PC-9 (cell line): ENCODE measurements at regions not wholly inside any gene's neighbourhood (a gene's known extent, or its start where the extent isn't known, plus 50 kb on each side); places are given as distances from the start of the nearest gene placed in this dataset.

Experiments
- BruUV-seq: library from RNA; stranded (reverse); fragments of 400-500 nt; replicated peaks from 2 replicates; lab custom pipeline; 2021; lab: Mats Ljungman, UMichigan
- CTCF ChIA-PET: fragments of 300-600 bp; sonication (Branson Sonifier 250); formaldehyde crosslinking; loops from one replicate; lab custom pipeline; 2022; ENCODE audit warnings: antibody characterized with exemption; lab: Charles Lee
- POLR2A ChIA-PET: fragments of 300-600 bp; sonication (Branson Sonifier 250); formaldehyde crosslinking; loops from one replicate; lab custom pipeline; 2022; ENCODE audit warnings: antibody characterized with exemption; ENCODE audit not compliant: unreplicated experiment; lab: Charles Lee
- DNase-seq, 2 experiments: peaks; one replicate each; pipeline versions ENCODE4 v3.0.0 to v3.0.0-alpha.2; 2015 to 2022; ENCODE audit warnings: mixed read lengths in 1 of 2
- H2AFZ ChIP-seq: fragments of 200-600 bp; sonication (generic); 2 replicates; pipeline ENCODE4 v1.8.1; 2017; ENCODE audit warnings: antibody characterized with exemption
- H3F3A ChIP-seq: fragments of 200-600 bp; sonication (generic); 2 replicates; pipeline ENCODE4 v1.8.1; 2017; ENCODE audit warnings: antibody characterized with exemption, mild to moderate bottlenecking, low read depth; ENCODE audit not compliant: insufficient read depth
- H3K27ac ChIP-seq: fragments of 200-600 bp; sonication (generic); 2 replicates; pipeline ENCODE4 v1.6.1; 2016; ENCODE audit warnings: mixed run types
- H3K27me3 ChIP-seq: fragments of 200-600 bp; sonication (generic); 2 replicates; pipeline ENCODE4 v1.6.1; 2016; ENCODE audit warnings: low read depth, mixed run types; ENCODE audit not compliant: insufficient read depth
- H3K36me3 ChIP-seq: fragments of 200-600 bp; sonication (generic); 2 replicates; pipeline ENCODE4 v1.6.1; 2016; ENCODE audit warnings: low read depth, mixed run types
- H3K4me1 ChIP-seq: fragments of 200-600 bp; sonication (generic); replicated peaks from 2 replicates; pipeline ENCODE4 v1.6.1; 2016; ENCODE audit warnings: mixed run types; ENCODE audit not compliant: insufficient read depth
- H3K4me2 ChIP-seq: fragments of 200-600 bp; sonication (generic); 2 replicates; pipeline ENCODE4 v1.6.1; 2017; ENCODE audit warnings: mixed run types
- H3K4me3 ChIP-seq: fragments of 200-600 bp; sonication (generic); 2 replicates; pipeline ENCODE4 v1.6.1; 2016; ENCODE audit warnings: mixed run types
- H3K79me2 ChIP-seq: fragments of 200-600 bp; sonication (generic); 2 replicates; pipeline ENCODE4 v1.6.1; 2017; ENCODE audit warnings: low read depth, mixed run types
- H3K9me2 ChIP-seq: fragments of 200-600 bp; sonication (generic); 2 replicates; pipeline ENCODE4 v1.8.1; 2017; ENCODE audit warnings: mild to moderate bottlenecking; ENCODE audit not compliant: insufficient read depth
- H3K9me3 ChIP-seq: fragments of 200-600 bp; sonication (generic); 2 replicates; pipeline ENCODE4 v1.8.1; 2016; ENCODE audit warnings: low read depth; ENCODE audit not compliant: insufficient read depth
- H4K20me1 ChIP-seq: fragments of 200-600 bp; sonication (generic); 2 replicates; pipeline ENCODE4 v1.8.1; 2017; ENCODE audit not compliant: insufficient read depth
- EZH2 ChIP-seq: fragments of 200-600 bp; sonication (generic); IDR thresholded peaks from 2 replicates; pipeline ENCODE4 v1.8.0; 2017; ENCODE audit warnings: antibody characterized with exemption, low read depth
- intact Hi-C: fragments of 100-400 bp; cut with micrococcal nuclease; formaldehyde crosslinking; loops from one replicate; pipeline ENCODE4 v1.10.0; 2022; ENCODE audit not compliant: unreplicated experiment
- TF ChIP-seq, protein P1 (sequence below): fragments of 200-600 bp; sonication (generic); conservative IDR thresholded peaks from 2 replicates; pipeline ENCODE4 v1.6.1; 2017; ENCODE audit warnings: mixed run types, antibody characterized with exemption, mild to moderate bottlenecking, moderate library complexity

DNA sequence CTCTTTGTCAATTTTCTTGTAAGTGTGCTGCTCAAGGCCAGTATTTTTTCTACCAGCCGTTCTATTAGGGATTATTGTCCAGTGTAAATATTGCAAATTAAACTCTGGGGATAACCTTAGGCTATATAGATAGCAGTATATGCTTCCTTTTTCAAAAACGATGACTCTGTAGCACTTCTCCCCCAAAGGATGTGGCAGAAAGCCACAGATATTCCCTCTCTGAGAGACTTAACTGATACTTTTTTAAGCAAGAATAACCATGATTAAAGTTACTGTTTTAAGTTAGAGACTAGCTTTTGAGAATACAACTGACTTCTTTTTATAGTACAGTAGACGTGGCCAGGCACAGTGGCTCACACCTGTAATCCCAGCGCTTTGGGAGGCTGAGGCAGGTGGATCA lies 130.0 kb downstream of the FHIP1A start:
- no peak for DNase-seq
- H4K20me1 ChIP-seq, result no peaks in the 10 kb centered on the region
- ChIA-PET CTCF (no interaction called here), POLR2A (interaction anchor here (0.7 kb wide), 1 partner anchor 123 kb away, joined by 31 read pairs; no protein-coding TSS in a partner anchor)
- no peak overlapping the region for H3K4me3 ChIP-seq
- intact Hi-C loops, result no loop called here
- H3K4me2 ChIP-seq, result no peak overlapping the region
- H3K4me1 ChIP-seq, result peaks cover 23% of the 10 kb centered on the region
- H2AFZ ChIP-seq, result no peak overlapping the region
- no peak for TF ChIP-seq EZH2
- TF ChIP-seq, protein P1, sequence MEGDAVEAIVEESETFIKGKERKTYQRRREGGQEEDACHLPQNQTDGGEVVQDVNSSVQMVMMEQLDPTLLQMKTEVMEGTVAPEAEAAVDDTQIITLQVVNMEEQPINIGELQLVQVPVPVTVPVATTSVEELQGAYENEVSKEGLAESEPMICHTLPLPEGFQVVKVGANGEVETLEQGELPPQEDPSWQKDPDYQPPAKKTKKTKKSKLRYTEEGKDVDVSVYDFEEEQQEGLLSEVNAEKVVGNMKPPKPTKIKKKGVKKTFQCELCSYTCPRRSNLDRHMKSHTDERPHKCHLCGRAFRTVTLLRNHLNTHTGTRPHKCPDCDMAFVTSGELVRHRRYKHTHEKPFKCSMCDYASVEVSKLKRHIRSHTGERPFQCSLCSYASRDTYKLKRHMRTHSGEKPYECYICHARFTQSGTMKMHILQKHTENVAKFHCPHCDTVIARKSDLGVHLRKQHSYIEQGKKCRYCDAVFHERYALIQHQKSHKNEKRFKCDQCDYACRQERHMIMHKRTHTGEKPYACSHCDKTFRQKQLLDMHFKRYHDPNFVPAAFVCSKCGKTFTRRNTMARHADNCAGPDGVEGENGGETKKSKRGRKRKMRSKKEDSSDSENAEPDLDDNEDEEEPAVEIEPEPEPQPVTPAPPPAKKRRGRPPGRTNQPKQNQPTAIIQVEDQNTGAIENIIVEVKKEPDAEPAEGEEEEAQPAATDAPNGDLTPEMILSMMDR, result no peak
- H3K9me3 ChIP-seq, result no peaks in the 10 kb centered on the region
- no peaks in the 10 kb centered on the region for H3K9me2 ChIP-seq
- H3K27me3 ChIP-seq, result no peaks in the 10 kb centered on the region
- no peaks in the 10 kb centered on the region for H3K79me2 ChIP-seq
- H3F3A ChIP-seq, result peaks cover 12% of the 10 kb centered on the region; the same call in 1 of the 2 replicates
- no peaks in the 10 kb centered on the region for H3K36me3 ChIP-seq
- H3K27ac ChIP-seq, result no peak overlapping the region
- no TSS peak for BruUV-seq

DNA sequence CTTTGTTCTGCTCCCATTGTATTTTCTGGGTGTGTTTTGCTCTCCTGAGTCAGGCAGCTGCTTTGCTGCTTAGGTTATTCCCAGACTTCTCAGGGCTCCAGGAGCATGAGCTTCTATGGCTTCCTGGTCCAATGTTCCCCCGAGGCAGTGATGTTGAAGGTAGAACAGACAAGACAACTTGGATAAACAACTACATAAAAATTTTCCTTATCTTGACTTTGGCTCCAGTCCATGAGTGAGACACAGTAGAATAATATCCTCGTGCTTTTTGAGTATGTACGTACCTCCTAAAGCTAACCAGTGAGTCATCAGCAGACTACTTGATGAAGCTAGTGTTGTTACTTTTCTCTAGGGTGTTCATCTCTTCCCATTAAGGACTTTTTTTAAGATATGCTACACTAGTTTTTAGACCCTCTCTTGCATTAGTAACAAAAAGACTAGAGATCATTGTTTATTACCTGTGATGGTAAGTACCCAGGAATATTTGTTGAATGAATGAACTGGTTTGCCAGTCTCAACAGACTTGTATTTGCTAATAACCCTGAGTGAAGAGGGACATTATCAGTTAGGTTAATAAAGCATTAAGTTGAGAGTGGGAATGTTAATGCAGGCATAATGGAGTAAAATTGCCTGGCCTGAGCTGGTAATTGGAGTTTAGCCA lies 131.9 kb downstream of the FHIP1A start:
- Histone ChIP-seq H3F3A (peaks cover 12% of the 10 kb centered on the region; the same call in 1 of the 2 replicates), H3K36me3 (no peaks in the 10 kb centered on the region), H2AFZ (no peak overlapping the region), H3K4me3 (no peak overlapping the region), H3K9me2 (no peaks in the 10 kb centered on the region), H4K20me1 (no peaks in the 10 kb centered on the region), H3K27ac (peak overlapping the region; percentile 50), H3K9me3 (no peaks in the 10 kb centered on the region), H3K4me1 (peaks cover 23% of the 10 kb centered on the region), H3K27me3 (no peaks in the 10 kb centered on the region), H3K79me2 (no peaks in the 10 kb centered on the region), H3K4me2 (peak overlapping the region; percentile 51)
- ChIA-PET POLR2A (interaction anchor here (0.7 to 1.1 kb wide), 2 partner anchors 55 to 996 kb away, joined by 3 to 8 read pairs; no protein-coding TSS in a partner anchor), CTCF (no interaction called here)
- intact Hi-C loops, result loop anchor here (1.0 kb wide), 2 partner anchors 56 to 133 kb away; no protein-coding TSS in a partner anchor
- DNase-seq, result peak; percentile 68 to 92
- no peak for TF ChIP-seq EZH2
- TF ChIP-seq, protein P1, result no peak
- BruUV-seq, result no TSS peak

DNA sequence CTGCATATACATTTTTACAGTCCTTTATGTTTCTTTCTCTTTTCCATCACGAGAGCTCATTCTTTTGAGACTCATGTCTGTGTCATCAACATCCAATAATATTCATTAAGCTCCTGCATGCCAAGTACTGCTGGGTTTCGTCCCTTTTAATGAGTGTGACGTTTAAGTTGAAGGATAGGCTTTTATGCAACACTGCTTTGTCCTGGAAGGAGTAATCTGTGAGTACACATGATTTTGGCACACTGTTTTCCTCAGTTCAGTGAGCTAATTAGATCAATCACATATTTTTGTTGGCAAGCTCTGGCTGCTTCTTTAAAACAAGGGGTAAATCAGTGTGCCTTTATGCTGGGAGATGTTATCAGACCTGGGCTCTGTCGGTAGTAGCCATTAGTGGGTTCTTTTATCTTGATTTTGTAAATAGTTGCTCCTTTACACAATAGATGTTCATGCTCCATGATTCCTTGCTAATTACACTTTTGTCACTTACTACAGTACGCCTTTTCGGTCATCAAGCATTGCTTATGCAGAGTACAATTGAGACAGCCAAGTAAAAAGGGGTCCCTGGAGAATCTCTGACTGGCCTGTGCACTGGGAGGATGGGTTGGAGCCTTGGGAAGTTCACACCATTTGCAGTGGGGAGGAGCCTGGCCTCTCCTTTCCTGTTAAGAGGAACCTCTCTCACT lies 132.6 kb downstream of the FHIP1A start:
- Histone ChIP-seq H4K20me1 (no peaks in the 10 kb centered on the region), H3K79me2 (no peaks in the 10 kb centered on the region), H3K27ac (peak overlapping the region; percentile 28; the same call in 1 of the 2 replicates), H3F3A (peaks cover 12% of the 10 kb centered on the region; the same call in 1 of the 2 replicates), H3K9me2 (no peaks in the 10 kb centered on the region), H3K4me2 (peak overlapping the region; percentile 51; the same call in 1 of the 2 replicates), H3K9me3 (no peaks in the 10 kb centered on the region), H3K36me3 (no peaks in the 10 kb centered on the region), H3K4me1 (peaks cover 23% of the 10 kb centered on the region), H3K27me3 (no peaks in the 10 kb centered on the region), H3K4me3 (no peak overlapping the region), H2AFZ (no peak overlapping the region)
- intact Hi-C loops, result loop anchor here (1.0 kb wide), 1 partner anchor 56 kb away; no protein-coding TSS in a partner anchor
- ChIA-PET CTCF (interaction anchor here (0.6 kb wide), 1 partner anchor 63 kb away, joined by 3 read pairs; no protein-coding TSS in a partner anchor), POLR2A (interaction anchor here (0.6 kb wide), 2 partner anchors 35 to 63 kb away, joined by 4 read pairs; no protein-coding TSS in a partner anchor)
- no TSS peak for BruUV-seq
- DNase-seq, result peak in 1 of 2 experiments; percentile 60
- TF ChIP-seq, protein P1, result no peak
- no peak for TF ChIP-seq EZH2
